ENCODE measurements at regions not wholly inside any gene's neighbourhood (a gene's known extent, or its start where the extent isn't known, plus 50 kb on each side); places are given as distances from the start of the nearest gene placed in this dataset.

DNA sequence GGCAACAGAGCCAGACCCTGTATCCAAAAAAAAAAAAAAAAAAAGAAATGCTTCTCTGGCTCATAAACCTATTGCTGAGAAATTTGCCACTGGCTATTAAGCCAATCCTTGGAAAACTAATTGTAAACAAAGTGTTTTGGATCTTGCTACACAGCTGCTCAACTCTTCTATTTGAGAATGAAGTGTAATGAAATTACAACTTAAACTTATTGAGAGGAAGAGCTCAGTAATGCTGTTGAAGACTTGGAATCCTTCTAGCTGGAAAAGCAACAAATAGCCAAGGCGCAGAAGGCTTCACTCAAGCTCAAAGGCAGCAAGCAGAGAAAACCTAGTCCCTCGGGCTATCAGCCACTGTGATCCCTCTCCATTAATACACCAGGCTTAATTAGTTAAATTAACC, 99.6 kb upstream of the ZNF438 start:
- POLR2A ChIA-PET: interaction anchor here (0.7 kb wide), 1 partner anchor 16 kb away, joined by 3 read pairs; no protein-coding TSS in a partner anchor
- intact Hi-C loops (cut with micrococcal nuclease; ENCODE audit: unreplicated experiment): no loop called here
- no peak overlapping the region for H2AFZ ChIP-seq (ENCODE audit: low read length)
- no peaks in the 10 kb centered on the region; the same call in 1 of the 2 replicates for H3K4me1 ChIP-seq (ENCODE audit: insufficient read depth, low read length)
- FAIRE-seq (no peak), ATAC-seq (no peak), DNase-seq (ENCODE audit: low spot score) (no peak)
- H3K27ac ChIP-seq (ENCODE audit: extremely low read length, insufficient read depth, low read length): no peak overlapping the region
- no peaks in the 10 kb centered on the region for H3K9me3 ChIP-seq (ENCODE audit: low read length)
- no peaks in the 10 kb centered on the region for H3K36me3 ChIP-seq (replicated peaks in 1 of 2; ENCODE audit: control insufficient read depth in 1 of 2, insufficient read depth in 2 of 2, low read length in 2 of 2)
- H3K27me3 ChIP-seq (ENCODE audit: control insufficient read depth in 1 of 2, insufficient read depth in 2 of 2, low read length in 2 of 2): peaks cover 0 to 6% of the 10 kb centered on the region in 2 experiments; a peak in 1 of 5 replicates
- CTCF ChIA-PET (ENCODE audit: low intra/inter-chr PET ratio, low total read pairs): no interaction called here
- H3K4me3 ChIP-seq (replicated peaks in 1 of 3; ENCODE audit: insufficient read depth in 1 of 3, low read depth in 2 of 3, low read length in 3 of 3): no peak overlapping the region
- H3K79me2 ChIP-seq (ENCODE audit: insufficient read depth, low read length): no peaks in the 10 kb centered on the region
- TF ChIP-seq RXRA (CRISPR knock-in tag; IDR thresholded peaks at IDR 0.05): no peak
- no peak for TF ChIP-seq SETDB1 (CRISPR knock-in tag; IDR thresholded peaks at IDR 0.05; ENCODE audit: borderline replicate concordance)
- no peak for TF ChIP-seq ZKSCAN5 (CRISPR knock-in tag; IDR thresholded peaks at IDR 0.05)
- TF ChIP-seq MED1 (CRISPR knock-in tag; IDR thresholded peaks at IDR 0.05): no peak
- no peak for TF ChIP-seq ZNF780A (CRISPR knock-in tag; IDR thresholded peaks at IDR 0.05)
- TF ChIP-seq HNRNPLL (IDR thresholded peaks at IDR 0.05; ENCODE audit: low read depth, low read length, poor library complexity, severe bottlenecking): no peak
- no peak for TF ChIP-seq ZNF335 (CRISPR knock-in tag; IDR thresholded peaks at IDR 0.05)
- TF ChIP-seq KMT2A (CRISPR knock-in tag; IDR thresholded peaks at IDR 0.05): no peak
- H3K9ac ChIP-seq (ENCODE audit: insufficient read depth, low read depth, low read length): no peak overlapping the region
- 37% methylated on average over 2 of the region's 2 CpGs for WGBS (ENCODE audit: low lambda C conversion rate)
- H3K4me2 ChIP-seq (ENCODE audit: low read depth, low read length): no peak overlapping the region
- BruUV-seq (replicated peaks): no TSS peak
- in situ Hi-C loops (cut with HindIII; ENCODE audit: extremely low pct_ligation_motif_present, low pct_unique_long_range_greater_than_20kb): no loop called here
- no peaks in the 10 kb centered on the region for H4K20me1 ChIP-seq (ENCODE audit: insufficient read depth, low read length)

DNA sequence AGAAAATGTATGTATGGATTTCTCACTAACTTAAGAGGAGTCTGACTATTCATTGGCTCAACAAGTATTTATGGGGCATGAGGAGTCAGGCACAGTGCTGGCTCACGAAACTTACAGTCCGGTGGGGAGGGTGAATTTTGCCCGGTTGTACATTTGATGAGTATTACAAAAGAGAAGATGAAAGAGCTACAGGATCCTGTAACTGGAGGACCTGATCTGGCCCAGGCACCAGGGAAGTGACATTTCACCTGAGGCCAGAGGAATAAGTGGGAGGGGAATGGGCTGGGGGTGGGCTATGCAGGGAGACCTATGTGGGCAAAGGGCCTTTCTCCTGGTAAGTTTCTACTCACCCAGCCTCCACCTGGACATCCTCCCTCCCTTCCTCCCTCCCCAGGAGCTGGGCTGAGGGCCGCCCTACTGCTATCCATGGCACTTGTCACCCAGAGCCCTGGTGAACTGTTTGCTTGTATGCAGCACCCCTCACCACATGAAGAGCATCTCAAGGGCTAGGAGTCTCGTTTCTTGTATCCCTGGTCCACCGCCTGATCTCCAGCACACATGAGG, 101.1 kb upstream of the ZNF438 start:
- no TSS peak for BruUV-seq (replicated peaks)
- H3K9me3 ChIP-seq (ENCODE audit: low read length): no peaks in the 10 kb centered on the region
- DNase-seq (ENCODE audit: low spot score): no peak
- H3K9ac ChIP-seq (ENCODE audit: insufficient read depth, low read depth, low read length): no peak overlapping the region
- no peaks in the 10 kb centered on the region; the same call in 1 of the 2 replicates for H3K4me1 ChIP-seq (ENCODE audit: insufficient read depth, low read length)
- H3K27me3 ChIP-seq (ENCODE audit: control insufficient read depth in 1 of 2, insufficient read depth in 2 of 2, low read length in 2 of 2): peaks cover 0 to 6% of the 10 kb centered on the region in 2 experiments; a peak in 1 of 5 replicates
- no peaks in the 10 kb centered on the region for H4K20me1 ChIP-seq (ENCODE audit: insufficient read depth, low read length)
- no peak overlapping the region for H3K4me3 ChIP-seq (replicated peaks in 1 of 3; ENCODE audit: insufficient read depth in 1 of 3, low read depth in 2 of 3, low read length in 3 of 3)
- WGBS (ENCODE audit: low lambda C conversion rate): 33% methylated on average over 6 of the region's 6 CpGs
- in situ Hi-C loops (cut with HindIII; ENCODE audit: extremely low pct_ligation_motif_present, low pct_unique_long_range_greater_than_20kb): no loop called here
- CTCF ChIA-PET (ENCODE audit: low intra/inter-chr PET ratio, low total read pairs): no interaction called here
- no peak overlapping the region for H3K27ac ChIP-seq (ENCODE audit: extremely low read length, insufficient read depth, low read length)
- H2AFZ ChIP-seq (ENCODE audit: low read length): no peak overlapping the region
- intact Hi-C loops (cut with micrococcal nuclease; ENCODE audit: unreplicated experiment): no loop called here
- no peak for ATAC-seq
- no peaks in the 10 kb centered on the region for H3K79me2 ChIP-seq (ENCODE audit: insufficient read depth, low read length)
- no peak for TF ChIP-seq ISL2 (CRISPR knock-in tag; IDR thresholded peaks at IDR 0.05)
- no peak for TF ChIP-seq CCAR2 (optimal IDR thresholded peaks at IDR 0.05; ENCODE audit: low read depth, low read length)
- TF ChIP-seq HOXA3 (CRISPR knock-in tag; IDR thresholded peaks at IDR 0.05): no peak
- TF ChIP-seq, protein P1, sequence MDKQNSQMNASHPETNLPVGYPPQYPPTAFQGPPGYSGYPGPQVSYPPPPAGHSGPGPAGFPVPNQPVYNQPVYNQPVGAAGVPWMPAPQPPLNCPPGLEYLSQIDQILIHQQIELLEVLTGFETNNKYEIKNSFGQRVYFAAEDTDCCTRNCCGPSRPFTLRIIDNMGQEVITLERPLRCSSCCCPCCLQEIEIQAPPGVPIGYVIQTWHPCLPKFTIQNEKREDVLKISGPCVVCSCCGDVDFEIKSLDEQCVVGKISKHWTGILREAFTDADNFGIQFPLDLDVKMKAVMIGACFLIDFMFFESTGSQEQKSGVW (CRISPR knock-in tag; IDR thresholded peaks at IDR 0.05; ENCODE audit: borderline replicate concordance): no peak
- TF ChIP-seq, protein P2, sequence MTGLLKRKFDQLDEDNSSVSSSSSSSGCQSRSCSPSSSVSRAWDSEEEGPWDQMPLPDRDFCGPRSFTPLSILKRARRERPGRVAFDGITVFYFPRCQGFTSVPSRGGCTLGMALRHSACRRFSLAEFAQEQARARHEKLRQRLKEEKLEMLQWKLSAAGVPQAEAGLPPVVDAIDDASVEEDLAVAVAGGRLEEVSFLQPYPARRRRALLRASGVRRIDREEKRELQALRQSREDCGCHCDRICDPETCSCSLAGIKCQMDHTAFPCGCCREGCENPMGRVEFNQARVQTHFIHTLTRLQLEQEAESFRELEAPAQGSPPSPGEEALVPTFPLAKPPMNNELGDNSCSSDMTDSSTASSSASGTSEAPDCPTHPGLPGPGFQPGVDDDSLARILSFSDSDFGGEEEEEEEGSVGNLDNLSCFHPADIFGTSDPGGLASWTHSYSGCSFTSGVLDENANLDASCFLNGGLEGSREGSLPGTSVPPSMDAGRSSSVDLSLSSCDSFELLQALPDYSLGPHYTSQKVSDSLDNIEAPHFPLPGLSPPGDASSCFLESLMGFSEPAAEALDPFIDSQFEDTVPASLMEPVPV (CRISPR knock-in tag; IDR thresholded peaks at IDR 0.05): no peak
- no peaks in the 10 kb centered on the region for H3K36me3 ChIP-seq (replicated peaks in 1 of 2; ENCODE audit: control insufficient read depth in 1 of 2, insufficient read depth in 2 of 2, low read length in 2 of 2)
- FAIRE-seq: no peak
- POLR2A ChIA-PET: no interaction called here
- no peak overlapping the region for H3K4me2 ChIP-seq (ENCODE audit: low read depth, low read length)
